ENCODE measurements at regions not wholly inside any gene's neighbourhood (a gene's known extent, or its start where the extent isn't known, plus 50 kb on each side); places are given as distances from the start of the nearest gene placed in this dataset.

GRCh38 chr4:14151101-14151500 lies 523.6 kb upstream of the BOD1L1 start (continued):
- TF ChIP-seq ZNF184 (tag by site-specific recombination; IDR thresholded peaks at IDR 0.05) (no peak), ZEB2 (tag by site-specific recombination; IDR thresholded peaks at IDR 0.05) (no peak), ZNF280C (tag by site-specific recombination; IDR thresholded peaks at IDR 0.05) (no peak), ZNF785 (tag by site-specific recombination; IDR thresholded peaks at IDR 0.05) (no peak), OVOL3 (tag by site-specific recombination; IDR thresholded peaks at IDR 0.05) (no peak), ZNF23 (tag by site-specific recombination; IDR thresholded peaks at IDR 0.05; ENCODE audit: borderline replicate concordance) (no peak), ZNF610 (tag by site-specific recombination; IDR thresholded peaks at IDR 0.05; ENCODE audit: borderline replicate concordance) (no peak), ZNF658 (tag by site-specific recombination; IDR thresholded peaks at IDR 0.05) (no peak), ZSCAN5A (tag by site-specific recombination; IDR thresholded peaks at IDR 0.05) (no peak)

- H3K36me3 ChIP-seq (ENCODE audit: control insufficient read depth in 2 of 2, insufficient read depth in 1 of 2, low read length in 2 of 2): no peaks in the 10 kb centered on the region
- TF ChIP-seq ZNF830 (tag by site-specific recombination; IDR thresholded peaks at IDR 0.05; ENCODE audit: low read depth) (no peak), PRDM2 (tag by site-specific recombination; IDR thresholded peaks at IDR 0.05; ENCODE audit: borderline replicate concordance) (no peak), ZNF501 (tag by site-specific recombination; IDR thresholded peaks at IDR 0.05) (no peak), BCL11B (tag by site-specific recombination; IDR thresholded peaks at IDR 0.05; ENCODE audit: low read depth) (no peak), ZNF473 (tag by site-specific recombination; IDR thresholded peaks at IDR 0.05) (no peak), ZNF677 (tag by site-specific recombination; IDR thresholded peaks at IDR 0.05) (no peak), ZNF292 (tag by site-specific recombination; IDR thresholded peaks at IDR 0.05; ENCODE audit: borderline replicate concordance, low read depth) (no peak), ZNF184 (tag by site-specific recombination; IDR thresholded peaks at IDR 0.05) (no peak), ZXDB (tag by site-specific recombination; IDR thresholded peaks at IDR 0.05) (no peak), ZNF626 (tag by site-specific recombination; IDR thresholded peaks at IDR 0.05) (no peak)
- H3K9me3 ChIP-seq (ENCODE audit: control insufficient read depth, insufficient read depth, low read depth, low read length): no peaks in the 10 kb centered on the region
- CTCF ChIA-PET: no interaction called here
- no peaks in the 10 kb centered on the region for H3K4me1 ChIP-seq (ENCODE audit: control insufficient read depth, insufficient read depth, low read length)
- H3K27ac ChIP-seq (ENCODE audit: extremely low read depth, low read depth, low read length): no peak overlapping the region
- H3K4me3 ChIP-seq (ENCODE audit: low read depth, low read length): no peak overlapping the region
- POLR2A ChIA-PET: no interaction called here
Measured at GRCh38 chr4:14152834-14153519, 525.5 kb upstream of the BOD1L1 start.

Measured in HEK293 (cell line).